ENCODE measurements at regions not wholly inside any gene's neighbourhood (a gene's known extent, or its start where the extent isn't known, plus 50 kb on each side); places are given as distances from the start of the nearest gene placed in this dataset.

- dilution Hi-C loops (cut with HindIII; ENCODE audit: low sequenced_read_pairs, unreplicated experiment) = no loop called here
- H3K23ac ChIP-seq (ENCODE audit: low read depth, low read length) = no peak overlapping the region
These were observed 260.0 kb upstream of the TCF4 start for GRCh38 chr18:55847960-55848359.

More at GRCh38 chr18:55847960-55848359, 260.0 kb upstream of the TCF4 start:
- no peaks in the 10 kb centered on the region for H3K79me1 ChIP-seq (ENCODE audit: low read depth in 1 of 2, low read length in 2 of 2)
- no peak overlapping the region for H4K8ac ChIP-seq (ENCODE audit: low read depth in 2 of 2, low read length in 2 of 2)
- intact Hi-C loops (cut with micrococcal nuclease) = no loop called here
- no peak overlapping the region for H3K4me3 ChIP-seq (ENCODE audit: insufficient read depth, low read depth, low read length)
- H4K5ac ChIP-seq (ENCODE audit: low read depth, low read length) = no peak overlapping the region
- no peak overlapping the region for H2AK5ac ChIP-seq (ENCODE audit: low read depth, low read length)
- ChIA-PET POLR2A (ENCODE audit: unreplicated experiment) (no interaction called here), CTCF (interaction anchor here (0.6 kb wide), 1 partner anchor 747 kb away, joined by 5 read pairs; no protein-coding TSS in a partner anchor)
- H3K36me3 ChIP-seq (ENCODE audit: control insufficient read depth, insufficient read depth, low read length) = no peaks in the 10 kb centered on the region
- H3K9me3 ChIP-seq (ENCODE audit: control insufficient read depth, insufficient read depth, low read length) = no peaks in the 10 kb centered on the region
- in situ Hi-C loops (cut with MboI; ENCODE audit: low sequenced_read_pairs) = no loop called here
- BruUV-seq (replicated peaks) = no TSS peak
- H4K91ac ChIP-seq (ENCODE audit: insufficient read depth, low read depth, low read length) = no peak overlapping the region
- H4K20me1 ChIP-seq (ENCODE audit: insufficient read depth, low read length) = no peaks in the 10 kb centered on the region
- DNase-seq (no peak), ATAC-seq (ENCODE audit: low read depth) (no peak)
- no peak overlapping the region for H3K56ac ChIP-seq (ENCODE audit: extremely low read depth, insufficient read depth, low read length)
- no peak overlapping the region for H3K14ac ChIP-seq (replicated peaks; ENCODE audit: low read depth, low read length)
- H3K4me1 ChIP-seq (ENCODE audit: control insufficient read depth, insufficient read depth, low read length) = peaks cover 2% of the 10 kb centered on the region
- H2BK20ac ChIP-seq (ENCODE audit: low read depth, low read length) = no peak overlapping the region
- no peak overlapping the region for H2BK5ac ChIP-seq (ENCODE audit: low read depth, low read length, poor library complexity, severe bottlenecking)
- no peaks in the 10 kb centered on the region for H3K27me3 ChIP-seq (ENCODE audit: control insufficient read depth, insufficient read depth, low read length)
- H2AFZ ChIP-seq (replicated peaks; ENCODE audit: low read length, poor library complexity) = no peak overlapping the region
- H3K9me1 ChIP-seq (ENCODE audit: insufficient read depth, low read length) = no peaks in the 10 kb centered on the region
- no peak overlapping the region for H2BK15ac ChIP-seq (ENCODE audit: low read depth, low read length)
- no peak overlapping the region for H3K4me2 ChIP-seq (ENCODE audit: low read depth, low read length)
- no peak overlapping the region for H3K4ac ChIP-seq (ENCODE audit: low read depth, low read length)
- no peak overlapping the region for H2AK9ac ChIP-seq (replicated peaks; ENCODE audit: low read depth, low read length, poor library complexity)
- no peak overlapping the region for H3K9ac ChIP-seq (ENCODE audit: low read depth, low read length)
- H3K27ac ChIP-seq (ENCODE audit: insufficient read depth, low read length) = no peak overlapping the region
- no peak for TF ChIP-seq NFE2L2 (IDR thresholded peaks at IDR 0.05; ENCODE audit: low read depth, low read length)
- TF ChIP-seq FOS (IDR thresholded peaks at IDR 0.05; ENCODE audit: low read depth, low read length) = no peak
- no peak for TF ChIP-seq MAZ (IDR thresholded peaks at IDR 0.05; ENCODE audit: borderline replicate concordance, low read depth, low read length)
- TF ChIP-seq RAD21 (IDR thresholded peaks at IDR 0.05; ENCODE audit: low read length) = no peak
- TF ChIP-seq MXI1 (IDR thresholded peaks at IDR 0.05; ENCODE audit: borderline replicate concordance, low read depth, low read length) = no peak
- no peak for TF ChIP-seq ELK1 (IDR thresholded peaks at IDR 0.05; ENCODE audit: borderline replicate concordance, low read depth, low read length)
- TF ChIP-seq POLR2A (IDR thresholded peaks at IDR 0.05; ENCODE audit: low read depth, low read length) = no peak
- TF ChIP-seq CHD1 (IDR thresholded peaks at IDR 0.05; ENCODE audit: low read depth, low read length) = no peak
- no peak for TF ChIP-seq CEBPB (IDR thresholded peaks at IDR 0.05; ENCODE audit: low read depth, low read length)
- no peak for TF ChIP-seq RFX5 (IDR thresholded peaks at IDR 0.05; ENCODE audit: low read depth, low read length)
- TF ChIP-seq RCOR1 (IDR thresholded peaks at IDR 0.05; ENCODE audit: insufficient replicate concordance, low read length) = no peak
- no peak for TF ChIP-seq BHLHE40 (IDR thresholded peaks at IDR 0.05; ENCODE audit: low read depth, low read length)
- TF ChIP-seq MAFK (IDR thresholded peaks at IDR 0.05; ENCODE audit: low read depth, low read length) = no peak
- TF ChIP-seq CTCF (conservative IDR thresholded peaks at IDR 0.05; ENCODE audit: low read depth, low read length) = no peak
- no peak for TF ChIP-seq SMC3 (IDR thresholded peaks at IDR 0.05; ENCODE audit: low read depth, low read length)
- no peak overlapping the region for H3K18ac ChIP-seq (ENCODE audit: low read depth, low read length)
- no CpG with 5 or more reads among the region's 3 CpGs for WGBS, 2 experiments (ENCODE audit: extremely low coverage in 2 of 2, insufficient read length in 1 of 2)
- no peak overlapping the region for H2BK120ac ChIP-seq (ENCODE audit: low read depth, low read length)

All from IMR-90 (cell line).